ENCODE measurements at regions not wholly inside any gene's neighbourhood (a gene's known extent, or its start where the extent isn't known, plus 50 kb on each side); places are given as distances from the start of the nearest gene placed in this dataset.
"Not testable (repeated sequence)": the region's sequence is repeated elsewhere in the genome, so short reads cannot be mapped to it uniquely, and the experiment has no call there.

DNA sequence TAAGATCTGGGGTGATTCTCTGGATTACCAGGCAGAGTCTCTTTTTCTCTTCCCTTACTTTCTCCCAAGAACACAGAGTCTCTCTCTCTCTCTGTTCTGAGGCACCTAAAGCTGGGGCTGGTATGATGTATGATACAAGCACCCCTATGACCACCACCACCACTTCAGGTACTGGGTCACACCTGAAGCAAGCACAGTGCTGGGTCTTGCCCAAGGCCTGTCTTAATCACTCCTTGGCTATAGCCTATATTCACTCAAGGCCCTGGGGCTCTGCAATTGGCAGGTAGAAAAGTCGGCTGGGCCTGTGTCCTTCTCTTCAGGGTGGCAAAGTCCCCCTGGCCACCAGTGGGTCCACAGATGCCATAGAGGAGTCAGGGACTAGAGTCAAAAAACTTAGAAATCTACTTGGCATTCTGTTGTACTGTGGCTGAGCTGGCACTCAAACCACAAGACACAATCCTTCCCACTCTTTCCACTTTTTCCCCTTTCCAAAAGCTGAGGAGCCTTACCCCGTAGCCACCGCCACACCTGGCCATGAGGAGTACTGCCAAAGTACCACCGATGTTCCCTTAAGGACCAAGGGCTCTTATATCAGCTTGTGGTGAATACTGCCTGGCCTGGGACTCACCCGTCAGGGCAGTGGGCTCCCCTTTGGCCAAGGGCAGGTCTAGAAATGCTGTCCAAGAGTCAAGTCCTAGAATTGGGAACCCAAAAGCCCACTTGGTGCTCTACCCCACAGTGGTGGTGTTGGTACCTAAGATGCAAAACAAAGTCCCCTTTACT is 159.2 kb downstream of the POTEM start:
- not testable (repeated sequence) for TF ChIP-seq CTCF, POLR2AphosphoS5 (IDR thresholded peaks at IDR 0.05)
